K562 (cell line): ENCODE measurements at regions not wholly inside any gene's neighbourhood (a gene's known extent, or its start where the extent isn't known, plus 50 kb on each side); places are given as distances from the start of the nearest gene placed in this dataset.

Experiments
- ATAC-seq: fragments of 200-7000 bp; cut with Tn5 transposase; 3 replicates; pipeline ENCODE4 v1.9.1; 2020; ENCODE audit warnings: moderate library complexity
- BruUV-seq: library from RNA; stranded (reverse); fragments of 400-500 nt; replicated peaks from 2 replicates; lab custom pipeline; 2021; lab: Mats Ljungman, UMichigan
- CTCF ChIA-PET: fragments of 300-600 bp; formaldehyde crosslinking; extraction: SDS; loops from one replicate; lab custom pipeline; 2021; ENCODE audit warnings: low intra/inter-chr PET ratio; lab: Yijun Ruan, JAX
- POLR2A ChIA-PET: fragments of 300-600, 350-650 bp; sonication (Branson Sonifier 250); formaldehyde crosslinking; extraction: SDS; loops from one replicate; lab custom pipeline; 2021; ENCODE audit warnings: antibody characterized with exemption, inconsistent platforms; lab: Yijun Ruan, JAX
- DNase-seq, 4 experiments: peaks; one replicate each; pipeline versions ENCODE4 v3.0.0 to v3.0.0-alpha.2; 2011 to 2018; ENCODE audit warnings: low spot score in 3 of 4, mixed read lengths in 3 of 4; ENCODE audit errors: extremely low read depth in 1 of 4
- FAIRE-seq: peaks from 2 replicates; lab custom pipeline; 2011; peaks lifted over from hg19 to GRCh38; lab: Jason Lieb, UNC
- H2AFZ ChIP-seq: 2 replicates; pipeline ENCODE4 v1.6.0; 2011; ENCODE audit warnings: low read depth, low read length, control low read depth, inconsistent platforms
- H3K27ac ChIP-seq: fragments of 200-600 bp; 3 replicates; pipeline ENCODE4 v1.8.0; 2011; ENCODE audit warnings: low read depth, mild to moderate bottlenecking, control low read depth, inconsistent platforms, low read length, moderate library complexity, mixed read lengths; ENCODE audit errors: extremely low read depth
- H3K27me3 ChIP-seq, 2 experiments: fragments of 300-600 bp in 1 of 2; 2 replicates in 1 of 2; 3 replicates in 1 of 2; pipeline versions ENCODE4 v1.6.0 to v1.8.0; 2011; ENCODE audit warnings: inconsistent platforms in 2 of 2, low read length in 2 of 2, mild to moderate bottlenecking in 1 of 2, mixed read lengths in 1 of 2, moderate library complexity in 1 of 2; ENCODE audit not compliant: control insufficient read depth in 2 of 2, insufficient read depth in 2 of 2
- H3K36me3 ChIP-seq: fragments of 300-600 bp; 3 replicates; pipeline ENCODE4 v1.8.0; 2011; ENCODE audit warnings: mild to moderate bottlenecking, low read length, inconsistent platforms; ENCODE audit not compliant: control insufficient read depth, insufficient read depth
- H3K4me1 ChIP-seq, 2 experiments: fragments of 200-600 bp in 1 of 2; replicated peaks in 1 of 2; 2 replicates in 1 of 2; 3 replicates in 1 of 2; pipeline versions ENCODE4 v1.5.1 to v1.8.0; 2011; ENCODE audit warnings: inconsistent platforms in 2 of 2, low read length in 2 of 2, mild to moderate bottlenecking in 1 of 2, mixed read lengths in 1 of 2, moderate library complexity in 1 of 2; ENCODE audit not compliant: control insufficient read depth in 2 of 2, insufficient read depth in 2 of 2
- H3K4me2 ChIP-seq: 2 replicates; pipeline ENCODE4 v1.6.1; 2011; ENCODE audit warnings: low read length, control low read depth, inconsistent platforms, mixed read lengths; ENCODE audit not compliant: insufficient read depth
- H3K4me3 ChIP-seq: fragments of 200-600 bp; sonication (generic), shearing (Covaris generic); 2 replicates; pipeline ENCODE4 v1.5.1; 2016; ENCODE audit warnings: control low read depth, inconsistent platforms
- H3K79me2 ChIP-seq: fragments of 200-600 bp; 3 replicates; pipeline ENCODE4 v1.8.0; 2011; ENCODE audit warnings: low read length, inconsistent platforms; ENCODE audit not compliant: control insufficient read depth, insufficient read depth
- H3K9ac ChIP-seq, 2 experiments: 2 replicates each; pipeline versions ENCODE4 v1.6.0 to v1.6.1; 2011; ENCODE audit warnings: low read depth in 2 of 2, low read length in 2 of 2, control low read depth in 1 of 2, inconsistent platforms in 1 of 2, mild to moderate bottlenecking in 1 of 2, mixed read lengths in 1 of 2; ENCODE audit not compliant: insufficient read depth in 1 of 2
- H3K9me1 ChIP-seq: one replicate; pipeline ENCODE4 v1.6.0; 2011; ENCODE audit warnings: inconsistent platforms, mild to moderate bottlenecking, low read length, moderate library complexity; ENCODE audit not compliant: control insufficient read depth, insufficient read depth
- H3K9me3 ChIP-seq: replicated peaks from 2 replicates; pipeline ENCODE4 v1.5.1; 2011; ENCODE audit warnings: low read depth, low read length, inconsistent platforms; ENCODE audit not compliant: control insufficient read depth, insufficient read depth
- H4K20me1 ChIP-seq: replicated peaks from 2 replicates; pipeline ENCODE4 v1.6.1; 2011; ENCODE audit warnings: low read length, inconsistent platforms, mixed read lengths; ENCODE audit not compliant: control insufficient read depth, insufficient read depth
- ATF3 ChIP-seq, 2 experiments: fragments of 450-650 bp in 1 of 2; sonication (generic) in 1 of 2; formaldehyde crosslinking in 1 of 2; IDR thresholded peaks in 1 of 2; conservative IDR thresholded peaks in 1 of 2; 2 replicates each; pipeline versions ENCODE4 v1.6.1 to v1.8.1; 2016 to 2023; ENCODE audit warnings: mild to moderate bottlenecking in 2 of 2, moderate library complexity in 2 of 2, inconsistent platforms in 1 of 2, missing genetic modification reagents in 1 of 2
- EP400 ChIP-seq: fragments of 450-650 bp; IDR thresholded peaks from 2 replicates; pipeline ENCODE4 v1.6.1; 2017; ENCODE audit warnings: antibody characterized with exemption, mild to moderate bottlenecking, moderate library complexity
- FOXO4 ChIP-seq: fragments of 450-650 bp; formaldehyde crosslinking; IDR thresholded peaks from 2 replicates; pipeline ENCODE4 v1.4.0; 2020; ENCODE audit warnings: mild to moderate bottlenecking, moderate library complexity
- HES1 ChIP-seq: fragments of 450-650 bp; IDR thresholded peaks from 2 replicates; pipeline ENCODE4 v1.6.1; 2016; ENCODE audit warnings: low read depth, mild to moderate bottlenecking, moderate library complexity
- IFI16 ChIP-seq: fragments of 250-450 bp; sonication (Bioruptor Pico); IDR thresholded peaks from 2 replicates; pipeline ENCODE4 v2.1.2; 2022; ENCODE audit warnings: mild to moderate bottlenecking, inconsistent platforms
- IRF2 ChIP-seq: sonication (generic); formaldehyde crosslinking; IDR thresholded peaks from 2 replicates; pipeline ENCODE4 v1.8.1; 2022; ENCODE audit warnings: mild to moderate bottlenecking, missing genetic modification reagents
- RFX1 ChIP-seq: fragments of 450-650 bp; IDR thresholded peaks from 2 replicates; pipeline ENCODE4 v1.6.1; 2016; ENCODE audit warnings: mild to moderate bottlenecking, moderate library complexity
- TCF7 ChIP-seq: sonication (generic); IDR thresholded peaks from 2 replicates; pipeline ENCODE4 v1.6.1; 2016; ENCODE audit warnings: antibody characterized with exemption, borderline replicate concordance
- TFAP4 ChIP-seq: sonication (generic); formaldehyde crosslinking; IDR thresholded peaks from 2 replicates; pipeline ENCODE4 v1.8.0; 2022; ENCODE audit warnings: missing genetic modification reagents, mild to moderate bottlenecking, moderate library complexity, borderline replicate concordance
- UBTF ChIP-seq, 2 experiments: IDR thresholded peaks; 2 replicates each; pipeline ENCODE4 v1.6.1; 2012; ENCODE audit warnings: improper control_type of control experiment in 2 of 2, low read depth in 2 of 2, low read length in 2 of 2, borderline replicate concordance in 1 of 2
- ZBTB33 ChIP-seq: sonication (generic); formaldehyde crosslinking; IDR thresholded peaks from 2 replicates; pipeline ENCODE4 v1.8.1; 2023; ENCODE audit warnings: mild to moderate bottlenecking, missing genetic modification reagents
- ZNF384 ChIP-seq: IDR thresholded peaks from 2 replicates; pipeline ENCODE4 v1.6.1; 2012; ENCODE audit warnings: low read depth, low read length, improper control_type of control experiment
- ZNF75A ChIP-seq: fragments of 450-650 bp; formaldehyde crosslinking; IDR thresholded peaks from 2 replicates; pipeline ENCODE4 v1.4.0; 2020; ENCODE audit warnings: mild to moderate bottlenecking
- WGBS: fragments of 100-300 bp; shearing (Covaris generic); methylation state at CpG from one replicate; pipeline ENCODE4 v1.1.6; 2016; ENCODE audit warnings: low coverage, mixed read lengths; ENCODE audit not compliant: insufficient coverage; ENCODE audit errors: missing lambda C conversion rate; 5-methylcytosine and 5-hydroxymethylcytosine counted together
- in situ Hi-C: fragments of 300-500 bp; cut with MboI; formaldehyde crosslinking; loops from 4 replicates; pipeline ENCODE4 v1.15.0; 2018; ENCODE audit warnings: inconsistent platforms, mixed read lengths
- intact Hi-C: fragments of 100-400 bp; cut with micrococcal nuclease; formaldehyde crosslinking; loops from 2 replicates; pipeline ENCODE4 v1.14.2; 2022

- intact Hi-C loops, result no loop called here
- no peaks in the 10 kb centered on the region for H3K9me1 ChIP-seq
- no peaks in the 10 kb centered on the region for H3K4me1 ChIP-seq
- ChIA-PET POLR2A (no interaction called here), CTCF (no interaction called here)
- H3K27ac ChIP-seq, result no peak overlapping the region
- ATAC-seq (no peak), DNase-seq (no peak), FAIRE-seq (no peak)
- BruUV-seq, result no TSS peak
- no peak overlapping the region for H3K4me2 ChIP-seq
- H3K79me2 ChIP-seq, result no peaks in the 10 kb centered on the region
- 0% methylated on average over 3 of the region's 3 CpGs for WGBS
- no peaks in the 10 kb centered on the region for H3K27me3 ChIP-seq
- TF ChIP-seq ZNF384, result no peak
- no peak for TF ChIP-seq RFX1
- no peak for TF ChIP-seq EP400
- no peak for TF ChIP-seq ZNF75A (CRISPR knock-in tag)
- no peak for TF ChIP-seq TCF7
- TF ChIP-seq IRF2 (CRISPR knock-in tag), result no peak
- TF ChIP-seq TFAP4 (CRISPR knock-in tag), result no peak
- no peak for TF ChIP-seq FOXO4 (CRISPR knock-in tag)
- TF ChIP-seq UBTF (IDR thresholded peaks at IDR 0.05; ENCODE audit: borderline replicate concordance in 1 of 2, low read depth in 2 of 2, low read length in 2 of 2), result no peak
- TF ChIP-seq IFI16 (CRISPR knock-in tag), result no peak
- no peak for TF ChIP-seq ATF3 (IDR thresholded peaks at IDR 0.05)
- no peak for TF ChIP-seq ATF3 (CRISPR knock-in tag; conservative IDR thresholded peaks at IDR 0.05)
- TF ChIP-seq ZBTB33, result no peak
- TF ChIP-seq HES1, result no peak
- in situ Hi-C loops, result no loop called here
- H3K9ac ChIP-seq, result no peak overlapping the region
- no peaks in the 10 kb centered on the region for H4K20me1 ChIP-seq
- H3K4me3 ChIP-seq, result no peak overlapping the region
- H3K9me3 ChIP-seq, result no peaks in the 10 kb centered on the region
- no peaks in the 10 kb centered on the region for H3K36me3 ChIP-seq
- H2AFZ ChIP-seq, result no peak overlapping the region
Observed at GRCh38 chr18:14978191-14978590, 230.2 kb downstream of the ANKRD30B start.
